H9 (cell line): ENCODE measurements at regions not wholly inside any gene's neighbourhood (a gene's known extent, or its start where the extent isn't known, plus 50 kb on each side); places are given as distances from the start of the nearest gene placed in this dataset.

ENCODE experiments used
- DNase-seq: peaks from one replicate; pipeline ENCODE4 v3.0.0-alpha.2; 2017
- H2AFZ ChIP-seq: one replicate; pipeline ENCODE4 v1.6.1; 2013; ENCODE audit warnings: mild to moderate bottlenecking, low read length, control low read depth, moderate library complexity
- H2AK5ac ChIP-seq: 2 replicates; pipeline ENCODE4 v1.6.1; 2013; ENCODE audit warnings: low read length, control low read depth, mixed read lengths; ENCODE audit not compliant: insufficient read length
- H2BK120ac ChIP-seq: one replicate; pipeline ENCODE4 v1.6.1; 2013; ENCODE audit warnings: low read depth, mild to moderate bottlenecking, low read length, control low read depth, inconsistent platforms; ENCODE audit not compliant: poor library complexity, severe bottlenecking
- H2BK12ac ChIP-seq: 2 replicates; pipeline ENCODE4 v1.6.1; 2013; ENCODE audit warnings: low read length, control low read depth, mixed read lengths, low read depth; ENCODE audit not compliant: insufficient read length
- H2BK15ac ChIP-seq: 2 replicates; pipeline ENCODE4 v1.6.1; 2013; ENCODE audit warnings: low read depth, low read length, control low read depth
- H2BK20ac ChIP-seq: one replicate; pipeline ENCODE4 v1.6.1; 2013; ENCODE audit warnings: low read depth, mild to moderate bottlenecking, low read length, control low read depth, inconsistent platforms; ENCODE audit not compliant: poor library complexity, severe bottlenecking
- H2BK5ac ChIP-seq: 2 replicates; pipeline ENCODE4 v1.6.1; 2013; ENCODE audit warnings: low read length, control low read depth, mixed read lengths; ENCODE audit not compliant: insufficient read length
- H3K14ac ChIP-seq: 2 replicates; pipeline ENCODE4 v1.6.1; 2013; ENCODE audit warnings: low read length, control low read depth; ENCODE audit not compliant: insufficient read depth
- H3K18ac ChIP-seq: 2 replicates; pipeline ENCODE4 v1.6.1; 2013; ENCODE audit warnings: low read depth, mild to moderate bottlenecking, mixed read lengths, low read length, control low read depth; ENCODE audit not compliant: insufficient read length
- H3K23ac ChIP-seq: 2 replicates; pipeline ENCODE4 v1.6.1; 2013; ENCODE audit warnings: low read length, control low read depth, mixed read lengths, low read depth; ENCODE audit not compliant: insufficient read length
- H3K23me2 ChIP-seq: 2 replicates; pipeline ENCODE4 v1.6.1; 2013; ENCODE audit warnings: low read depth, mild to moderate bottlenecking, mixed read lengths, low read length, control low read depth; ENCODE audit not compliant: insufficient read length, poor library complexity, severe bottlenecking
- H3K27ac ChIP-seq: 2 replicates; pipeline ENCODE4 v1.5.1; 2013; ENCODE audit warnings: low read length, control low read depth, mixed read lengths, low read depth; ENCODE audit not compliant: insufficient read length
- H3K27me3 ChIP-seq: 2 replicates; pipeline ENCODE4 v1.6.1; 2013; ENCODE audit warnings: low read length, control low read depth, inconsistent platforms; ENCODE audit not compliant: insufficient read depth
- H3K4ac ChIP-seq: 2 replicates; pipeline ENCODE4 v1.6.1; 2013; ENCODE audit warnings: low read depth, mild to moderate bottlenecking, control low read depth, inconsistent platforms, low read length, moderate library complexity
- H3K4me1 ChIP-seq: 2 replicates; pipeline ENCODE4 v1.6.1; 2013; ENCODE audit warnings: low read length, control low read depth, inconsistent platforms; ENCODE audit not compliant: insufficient read depth
- H3K4me2 ChIP-seq: 2 replicates; pipeline ENCODE4 v1.6.1; 2013; ENCODE audit warnings: low read length, control low read depth, mixed read lengths; ENCODE audit not compliant: insufficient read length, insufficient read depth
- H3K56ac ChIP-seq: 2 replicates; pipeline ENCODE4 v1.6.1; 2013; ENCODE audit warnings: low read depth, mild to moderate bottlenecking, mixed read lengths, low read length, control low read depth; ENCODE audit not compliant: insufficient read length
- H3K79me1 ChIP-seq: 2 replicates; pipeline ENCODE4 v1.6.1; 2013; ENCODE audit warnings: low read depth, mild to moderate bottlenecking, moderate library complexity, low read length, control low read depth, inconsistent platforms; ENCODE audit not compliant: insufficient read depth, poor library complexity, severe bottlenecking
- H3K79me2 ChIP-seq: 2 replicates; pipeline ENCODE4 v1.6.1; 2013; ENCODE audit warnings: low read length, control low read depth, inconsistent platforms; ENCODE audit not compliant: insufficient read depth
- H3K9ac ChIP-seq: 2 replicates; pipeline ENCODE4 v1.6.1; 2013; ENCODE audit warnings: low read length, control low read depth, mixed read lengths; ENCODE audit not compliant: insufficient read length; ENCODE audit errors: extremely low read depth
- H3K9me3 ChIP-seq: one replicate; pipeline ENCODE4 v1.6.1; 2013; ENCODE audit warnings: low read depth, low read length, inconsistent platforms; ENCODE audit not compliant: control insufficient read depth
- H3T11ph ChIP-seq: one replicate; pipeline ENCODE4 v1.6.1; 2013; ENCODE audit warnings: mild to moderate bottlenecking, low read length, control low read depth, inconsistent platforms
- H4K20me1 ChIP-seq: one replicate; pipeline ENCODE4 v1.6.1; 2013; ENCODE audit not compliant: control insufficient read depth, insufficient read length, insufficient read depth
- H4K5ac ChIP-seq: 2 replicates; pipeline ENCODE4 v1.6.1; 2013; ENCODE audit warnings: low read depth, mild to moderate bottlenecking, mixed read lengths, low read length, control low read depth; ENCODE audit not compliant: insufficient read length
- H4K8ac ChIP-seq: replicated peaks from 2 replicates; pipeline ENCODE4 v1.6.1; 2013; ENCODE audit warnings: low read length, control low read depth, mixed read lengths, low read depth; ENCODE audit not compliant: insufficient read length
- H4K91ac ChIP-seq: 2 replicates; pipeline ENCODE4 v1.6.1; 2013; ENCODE audit warnings: low read depth, mild to moderate bottlenecking, moderate library complexity, mixed read lengths, low read length, control low read depth; ENCODE audit not compliant: insufficient read length
- H3K27ac Mint-ChIP-seq, 3 experiments: 2 replicates in 2 of 3; 3 replicates in 1 of 3; pipeline ENCODE4 v1.8.0; 2020 to 2021; ENCODE audit warnings: mixed read lengths in 3 of 3, mild to moderate bottlenecking in 1 of 3, moderate library complexity in 1 of 3
- H3K27me3 Mint-ChIP-seq: 2 replicates; pipeline ENCODE4 v1.8.0; 2021; ENCODE audit warnings: low read depth, mild to moderate bottlenecking, moderate library complexity, mixed read lengths
- H3K36me3 Mint-ChIP-seq, 3 experiments: 2 replicates in 2 of 3; 3 replicates in 1 of 3; pipeline ENCODE4 v1.8.0; 2020 to 2021; ENCODE audit warnings: low read depth in 3 of 3, mixed read lengths in 3 of 3; ENCODE audit not compliant: insufficient read depth in 1 of 3
- H3K4me1 Mint-ChIP-seq, 2 experiments: 2 replicates each; pipeline ENCODE4 v1.8.0; 2020; ENCODE audit warnings: mixed read lengths in 2 of 2
- H3K4me3 Mint-ChIP-seq, 2 experiments: 2 replicates in 1 of 2; 3 replicates in 1 of 2; pipeline ENCODE4 v1.8.0; 2020 to 2021; ENCODE audit warnings: mild to moderate bottlenecking in 2 of 2, mixed read lengths in 2 of 2, moderate library complexity in 1 of 2
- H3K9me3 Mint-ChIP-seq, 2 experiments: 2 replicates in 1 of 2; 3 replicates in 1 of 2; pipeline ENCODE4 v1.8.0; 2020; ENCODE audit warnings: mild to moderate bottlenecking in 2 of 2, mixed read lengths in 2 of 2, moderate library complexity in 1 of 2
- CTCF ChIP-seq: fragments of 200-600 bp; sonication (generic); conservative IDR thresholded peaks from 3 replicates; pipeline ENCODE4 v1.8.0; 2021; ENCODE audit warnings: antibody characterized with exemption, mild to moderate bottlenecking
- WGBS: extraction: QIAGEN DNeasy Blood & Tissue Kit; methylation state at CpG from one replicate; pipeline ENCODE4 v1.1.7; 2013; ENCODE audit warnings: missing lambda C conversion rate, low lambda C conversion rate, mixed read lengths; ENCODE audit not compliant: insufficient read length; ENCODE audit errors: extremely low coverage; 5-methylcytosine and 5-hydroxymethylcytosine counted together

GRCh38 chr6:67248077-67248476, 1387.0 kb upstream of the ADGRB3 start:
- Histone ChIP-seq H3K9ac (no peak overlapping the region), H3K56ac (no peak overlapping the region), H4K8ac (no peak overlapping the region), H2AK5ac (no peak overlapping the region), H3K23ac (no peak overlapping the region), H3K23me2 (no peaks in the 10 kb centered on the region), H3T11ph (no peak overlapping the region), H3K4me2 (no peak overlapping the region), H4K91ac (no peak overlapping the region), H3K9me3 (no peaks in the 10 kb centered on the region), H2AFZ (no peak overlapping the region), H3K4me1 (no peaks in the 10 kb centered on the region), H3K27ac (no peak overlapping the region), H3K79me1 (no peaks in the 10 kb centered on the region), H3K27me3 (no peaks in the 10 kb centered on the region), H2BK12ac (no peak overlapping the region), H4K20me1 (no peaks in the 10 kb centered on the region), H3K18ac (no peak overlapping the region), H2BK20ac (no peak overlapping the region), H3K79me2 (no peaks in the 10 kb centered on the region), H2BK15ac (no peak overlapping the region), H4K5ac (no peak overlapping the region), H3K14ac (no peak overlapping the region), H3K4ac (no peak overlapping the region), H2BK5ac (no peak overlapping the region), H2BK120ac (no peak overlapping the region)
- H3K9me3 Mint-ChIP-seq = no peaks in the 10 kb centered on the region
- no peak overlapping the region for H3K27ac Mint-ChIP-seq
- DNase-seq = no peak
- H3K4me3 Mint-ChIP-seq = no peak overlapping the region
- H3K36me3 Mint-ChIP-seq = no peaks in the 10 kb centered on the region
- no CpG with 5 or more reads among the region's 4 CpGs for WGBS
- no peaks in the 10 kb centered on the region for H3K4me1 Mint-ChIP-seq
- no peaks in the 10 kb centered on the region for H3K27me3 Mint-ChIP-seq
- TF ChIP-seq CTCF = no peak
